HL-60 (cell line): ENCODE measurements at regions not wholly inside any gene's neighbourhood (a gene's known extent, or its start where the extent isn't known, plus 50 kb on each side); places are given as distances from the start of the nearest gene placed in this dataset.
"Not testable (repeated sequence)": the region's sequence is repeated elsewhere in the genome, so short reads cannot be mapped to it uniquely, and the experiment has no call there.

ENCODE experiments used
- DNase-seq, 2 experiments: peaks; one replicate each; pipeline ENCODE4 v3.0.0-alpha.2; 2010 to 2020; ENCODE audit warnings: low read depth in 1 of 2, low spot score in 1 of 2
- H3K27ac ChIP-seq: fragments of 250-450 bp; sonication (Bioruptor Pico); replicated peaks from 2 replicates; pipeline ENCODE4 v1.5.1; 2020; ENCODE audit warnings: mild to moderate bottlenecking, moderate library complexity
- H3K27me3 ChIP-seq: fragments of 250-450 bp; sonication (Bioruptor Pico); 2 replicates; pipeline ENCODE4 v1.5.1; 2021; ENCODE audit warnings: mild to moderate bottlenecking, moderate library complexity; ENCODE audit not compliant: insufficient read depth, poor library complexity, severe bottlenecking
- H3K4me3 ChIP-seq: replicated peaks from 2 replicates; pipeline ENCODE4 v1.5.1; 2011; ENCODE audit warnings: mild to moderate bottlenecking, control low read depth, low read length; ENCODE audit not compliant: insufficient read depth
- CTCF ChIP-seq: IDR thresholded peaks from one replicate; pipeline ENCODE4 v1.5.1; 2011; ENCODE audit warnings: low read length, control low read depth, inconsistent platforms; ENCODE audit not compliant: insufficient read depth
- GABPA ChIP-seq: IDR thresholded peaks from 2 replicates; pipeline ENCODE4 v1.6.1; 2012; ENCODE audit warnings: low read depth
- POLR2AphosphoS5 ChIP-seq: IDR thresholded peaks from 2 replicates; pipeline ENCODE4 v1.6.1; 2012; ENCODE audit warnings: low read depth
- REST ChIP-seq: IDR thresholded peaks from 2 replicates; pipeline ENCODE4 v1.6.1; 2012; ENCODE audit warnings: low read depth; ENCODE audit not compliant: insufficient replicate concordance
- SPI1 ChIP-seq: IDR thresholded peaks from 2 replicates; pipeline ENCODE4 v1.6.1; 2012; ENCODE audit warnings: low read depth, mild to moderate bottlenecking, borderline replicate concordance

GRCh38 chr2:83340424-83340823 is 1118.7 kb downstream of the SUCLG1 start:
- TF ChIP-seq GABPA (no peak), REST (no peak)
- Histone ChIP-seq H3K27me3 (no peaks in the 10 kb centered on the region), H3K4me3 (no peak overlapping the region), H3K27ac (no peak overlapping the region)
- no peak for DNase-seq

GRCh38 chr2:83339942-83340341 is 1119.1 kb downstream of the SUCLG1 start:
- not testable (repeated sequence) for H3K27ac ChIP-seq, DNase-seq, H3K27me3 ChIP-seq, H3K4me3 ChIP-seq

GRCh38 chr2:83331810-83332209 is 1127.3 kb downstream of the SUCLG1 start:
- H3K27ac ChIP-seq: no peak overlapping the region
- H3K27me3 ChIP-seq: no peaks in the 10 kb centered on the region
- no peak for DNase-seq
- no peak overlapping the region for H3K4me3 ChIP-seq
- TF ChIP-seq SPI1: no peak
- no peak for TF ChIP-seq CTCF
- TF ChIP-seq POLR2AphosphoS5: no peak
- no peak for TF ChIP-seq REST
- no peak for TF ChIP-seq GABPA

- H3K27me3 ChIP-seq: no peaks in the 10 kb centered on the region
- H3K27ac ChIP-seq: no peak overlapping the region
- DNase-seq: no peak
- TF ChIP-seq POLR2AphosphoS5 (no peak), GABPA (no peak), CTCF (no peak)
- H3K4me3 ChIP-seq: no peak overlapping the region
Observed at GRCh38 chr2:83323038-83323437, 1136.0 kb downstream of the SUCLG1 start.

- Histone ChIP-seq H3K27ac (no peak overlapping the region), H3K4me3 (no peak overlapping the region), H3K27me3 (no peaks in the 10 kb centered on the region)
- TF ChIP-seq CTCF (no peak), POLR2AphosphoS5 (no peak), REST (no peak), SPI1 (no peak), GABPA (no peak)
- no peak for DNase-seq
Observed at GRCh38 chr2:83320053-83320452, 1139.0 kb downstream of the SUCLG1 start.
